GM21381 (cell line): ENCODE measurements at regions not wholly inside any gene's neighbourhood (a gene's known extent, or its start where the extent isn't known, plus 50 kb on each side); places are given as distances from the start of the nearest gene placed in this dataset.

Experiments used
- ATAC-seq: cut with Tn5 transposase; IDR thresholded peaks from one replicate; pipeline ENCODE4 v1.9.1; 2021; ENCODE audit warnings: mild to moderate bottlenecking, moderate library complexity; ENCODE audit not compliant: unreplicated experiment

- no peak for ATAC-seq
Observed at GRCh38 chr20:53838311-53838868, 232.0 kb downstream of the BCAS1 start.

DNA sequence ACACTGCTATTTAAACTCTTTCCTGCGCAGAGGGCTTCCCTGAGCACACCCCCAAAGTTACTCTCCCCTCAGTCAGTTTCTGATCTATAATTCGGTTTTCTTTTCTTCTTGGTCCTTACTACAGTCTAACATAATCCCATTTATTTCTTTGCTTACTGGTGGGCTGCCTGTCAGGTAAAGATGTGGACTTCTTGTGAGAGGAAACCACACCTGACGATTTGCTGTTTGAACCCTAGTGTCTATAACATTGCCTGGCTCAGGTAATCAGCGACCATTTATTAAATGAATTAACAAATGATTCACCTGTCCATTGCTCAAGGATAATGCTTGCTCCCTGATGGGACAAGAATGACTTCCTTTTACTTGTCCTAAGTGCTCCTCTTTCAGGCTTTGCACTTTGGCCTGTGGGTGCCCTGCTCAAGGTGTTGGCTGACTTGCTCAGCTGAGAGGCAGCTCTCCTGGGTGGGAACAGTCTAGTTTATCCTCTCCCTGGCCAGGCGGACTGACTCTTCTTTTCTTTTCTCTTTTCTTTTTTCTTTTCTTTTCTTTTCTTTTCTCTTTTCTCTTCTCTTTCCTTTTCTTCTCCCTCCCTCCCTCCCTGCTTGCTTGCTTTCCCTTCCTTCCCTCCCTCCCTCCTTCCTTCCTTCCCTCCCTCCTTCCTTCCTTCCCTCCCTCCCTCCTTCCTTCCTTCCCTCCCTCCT lies 233.1 kb downstream of the BCAS1 start:
- ATAC-seq, result no peak

- ATAC-seq, result no peak
Observed at GRCh38 chr20:53834749-53835148, 235.6 kb downstream of the BCAS1 start.

GRCh38 chr20:53834062-53834442 lies 236.3 kb downstream of the BCAS1 start:
- ATAC-seq, result no peak

DNA sequence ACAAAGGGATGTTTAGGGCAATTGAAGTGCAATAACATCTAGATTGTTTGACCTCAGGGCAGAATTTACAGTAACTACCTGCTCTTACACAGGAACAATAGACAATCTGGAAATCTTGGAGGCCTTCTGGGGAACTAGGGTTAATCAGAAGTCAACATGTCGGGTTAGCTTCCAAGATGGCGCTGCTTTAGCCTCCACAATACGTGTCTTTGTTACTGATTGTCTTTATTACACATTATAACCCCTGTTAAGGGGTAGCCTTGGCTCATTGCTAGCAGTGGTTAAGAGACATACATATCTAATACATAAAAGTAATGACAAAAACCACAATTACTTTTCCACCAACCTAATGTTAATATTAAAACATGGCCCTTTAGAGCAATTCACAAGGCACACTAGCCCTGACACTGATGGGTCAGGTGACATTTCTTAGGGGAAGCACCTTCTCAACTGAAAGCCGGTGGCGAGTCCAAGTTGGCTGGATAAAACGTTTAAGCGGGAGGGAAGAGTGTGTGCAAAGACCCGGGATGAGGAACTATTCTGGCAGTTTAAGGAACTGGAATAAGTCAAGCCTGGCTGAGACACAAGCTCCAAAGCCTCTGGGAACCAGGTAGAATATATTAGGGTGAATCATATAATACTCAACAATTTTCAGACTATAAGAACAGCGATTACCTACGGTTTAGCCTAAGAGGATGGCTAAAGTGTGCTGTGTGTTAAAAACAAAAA lies 236.9 kb downstream of the BCAS1 start:
- ATAC-seq, result no peak

GRCh38 chr20:53832499-53832898 lies 237.9 kb downstream of the BCAS1 start:
- ATAC-seq, result no peak

- ATAC-seq, result no peak
Observed at GRCh38 chr20:53831812-53832211, 238.2 kb upstream of the ZNF217 start.

DNA sequence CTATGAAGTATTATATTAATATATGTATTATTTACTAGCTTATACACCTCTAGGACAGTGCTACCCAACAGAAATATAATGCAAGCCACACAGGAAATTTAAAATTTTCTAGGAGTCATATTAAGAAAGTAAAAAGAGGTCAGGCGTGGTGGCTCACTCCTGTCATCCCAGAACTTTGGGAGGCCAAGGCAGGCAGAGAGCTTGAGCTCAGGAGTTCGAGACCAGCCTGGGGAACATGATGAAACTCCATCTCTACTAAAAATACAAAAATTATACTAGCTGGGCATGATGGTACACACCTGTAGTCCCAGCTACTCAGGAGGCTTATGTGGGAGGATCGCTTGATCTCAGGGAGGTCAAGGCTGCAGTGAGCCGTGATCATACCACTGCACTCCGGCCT lies 237.6 kb upstream of the ZNF217 start:
- ATAC-seq, result no peak

DNA sequence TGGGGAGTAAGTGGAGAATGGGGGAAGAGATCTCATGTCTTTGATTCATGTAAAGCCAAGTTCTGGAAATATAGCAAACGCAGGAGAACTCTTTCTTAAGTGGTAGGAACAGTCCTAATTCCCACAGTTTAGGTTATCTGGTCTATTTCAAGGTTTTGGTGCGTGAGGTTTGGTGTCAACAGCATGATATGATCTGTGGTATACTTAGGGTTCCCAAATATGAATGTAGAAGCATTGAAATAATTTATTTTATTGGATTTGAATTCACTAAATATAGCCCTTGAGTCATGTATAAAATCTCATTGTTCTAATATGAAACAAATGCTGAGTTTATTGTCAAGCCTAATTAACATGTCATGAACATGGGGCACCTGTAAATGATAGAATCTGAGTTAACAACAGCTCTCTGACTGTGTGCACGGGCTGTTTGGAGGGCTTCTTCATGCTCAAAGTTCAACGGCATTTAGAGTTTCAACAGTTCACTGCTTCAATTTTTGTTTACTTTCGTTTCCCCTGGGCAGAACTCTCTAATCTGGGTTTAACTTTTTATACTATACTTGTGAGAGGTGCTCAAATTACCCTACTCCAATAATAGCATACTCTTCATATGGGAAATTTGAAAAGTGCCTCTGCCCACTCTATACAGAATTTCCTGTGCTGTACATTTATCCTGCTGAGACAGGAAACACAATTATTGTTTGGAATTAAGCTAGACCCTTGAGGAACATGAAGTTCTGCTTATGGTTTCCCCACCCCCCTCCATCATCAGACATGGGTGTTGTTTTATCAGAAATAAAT lies 236.3 kb upstream of the ZNF217 start:
- ATAC-seq, result peak; percentile 38

- ATAC-seq, result no peak
Observed at GRCh38 chr20:53829255-53829723, 235.7 kb upstream of the ZNF217 start.

- ATAC-seq, result no peak
Observed at GRCh38 chr20:53828682-53829254, 235.1 kb upstream of the ZNF217 start.

DNA sequence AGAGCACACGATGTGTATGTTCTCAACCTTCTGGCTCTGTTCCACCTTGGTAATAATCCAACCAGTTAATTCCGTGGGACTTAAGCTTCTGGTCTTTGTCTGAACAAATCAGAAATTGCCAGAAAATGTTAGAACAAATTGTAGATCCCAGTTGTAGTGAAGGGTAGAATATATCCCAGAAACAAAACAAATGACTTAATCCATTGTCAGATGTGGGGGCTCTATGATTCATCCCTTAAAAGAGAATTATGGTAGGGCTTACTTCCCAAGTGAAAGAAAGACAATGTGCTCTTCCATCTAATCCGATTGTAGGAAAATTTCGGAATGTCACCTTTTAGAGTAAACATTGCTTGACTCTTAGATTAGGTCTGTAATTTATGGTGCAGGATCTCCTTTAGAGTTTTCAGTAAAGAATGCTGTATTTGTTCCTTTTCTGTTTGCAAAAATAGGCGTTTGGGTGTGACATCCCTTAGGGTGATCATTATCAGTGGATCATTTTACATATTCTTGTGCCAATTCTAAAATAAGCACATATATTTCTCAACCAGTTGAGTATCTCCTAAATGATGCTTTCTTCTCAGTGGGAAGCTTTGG lies 234.5 kb upstream of the ZNF217 start:
- no peak for ATAC-seq

DNA sequence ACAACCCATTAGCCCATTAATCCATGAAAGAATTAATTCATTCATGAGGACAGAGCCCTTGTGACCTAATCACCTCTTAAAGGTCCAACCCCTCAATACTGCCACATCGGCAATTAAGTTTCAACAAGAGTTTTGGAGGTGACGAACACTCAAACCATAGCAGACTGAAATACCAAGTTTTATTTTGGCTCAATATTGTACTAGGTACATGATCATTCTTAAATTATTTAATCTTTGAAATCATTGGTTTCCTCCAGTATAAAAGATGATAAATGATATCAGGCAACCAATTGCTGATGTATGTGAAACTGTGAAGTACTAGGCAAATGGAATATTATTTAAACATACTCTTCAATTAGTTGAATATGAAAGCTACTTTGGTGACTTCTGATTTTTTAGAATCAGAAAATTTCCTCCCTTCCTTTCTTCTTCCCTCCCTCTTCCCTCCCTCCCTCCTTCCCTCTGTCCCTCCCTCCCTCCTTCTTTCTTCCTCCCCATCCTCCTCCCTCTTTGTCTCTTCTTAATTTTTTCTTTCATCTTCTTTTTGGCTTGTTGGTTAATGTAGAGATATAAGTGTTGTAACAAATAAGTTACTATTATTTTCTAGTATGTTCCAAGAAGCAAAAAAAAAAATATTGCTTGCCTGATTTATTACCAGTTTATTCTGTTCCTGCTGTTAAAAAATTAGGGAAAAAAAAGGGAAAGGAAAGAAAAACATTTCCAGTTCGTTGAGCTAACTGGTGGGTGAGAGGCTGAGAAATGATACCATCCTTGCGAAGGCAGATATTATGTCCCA lies 233.9 kb upstream of the ZNF217 start:
- no peak for ATAC-seq

GRCh38 chr20:53826597-53827291 lies 233.1 kb upstream of the ZNF217 start:
- peak; percentile 66 for ATAC-seq

DNA sequence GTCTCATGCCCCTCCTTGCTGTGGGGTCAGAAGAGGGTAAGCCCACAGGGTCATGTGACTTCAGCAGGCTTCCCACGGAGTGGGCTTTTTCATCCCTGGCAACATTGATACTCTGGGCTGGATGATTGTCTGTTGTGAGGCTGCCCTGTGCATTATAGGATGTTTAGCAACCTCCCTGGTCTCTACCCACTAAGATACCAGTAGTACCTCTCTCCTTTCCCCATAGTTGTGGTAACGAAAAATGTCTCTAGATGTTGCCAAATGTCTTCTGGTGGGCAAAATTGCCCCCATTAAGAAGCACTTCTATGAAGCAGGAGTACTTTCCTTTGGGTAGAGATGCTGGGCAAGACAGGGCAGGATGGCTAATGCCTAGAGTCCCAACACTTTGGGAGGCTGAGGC lies 232.5 kb upstream of the ZNF217 start:
- no peak for ATAC-seq

DNA sequence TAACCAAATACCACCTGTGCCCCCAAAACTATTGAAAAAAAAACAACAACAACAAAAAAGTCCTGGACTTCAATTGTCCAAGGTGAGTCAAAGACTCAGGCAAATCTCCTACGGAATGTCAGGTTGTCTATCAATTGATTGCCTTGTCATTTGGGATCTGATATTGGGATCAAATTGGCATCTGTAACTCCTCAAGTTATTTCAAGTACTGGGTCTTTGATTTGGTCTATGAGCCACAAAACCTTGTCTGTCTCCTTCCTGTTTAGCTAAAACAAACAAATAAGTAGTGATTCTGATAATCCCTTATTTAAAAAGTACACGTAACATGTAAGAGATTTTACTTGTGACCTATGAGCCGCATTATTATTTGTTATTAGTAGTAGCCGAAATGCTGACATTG lies 231.6 kb upstream of the ZNF217 start:
- no peak for ATAC-seq

DNA sequence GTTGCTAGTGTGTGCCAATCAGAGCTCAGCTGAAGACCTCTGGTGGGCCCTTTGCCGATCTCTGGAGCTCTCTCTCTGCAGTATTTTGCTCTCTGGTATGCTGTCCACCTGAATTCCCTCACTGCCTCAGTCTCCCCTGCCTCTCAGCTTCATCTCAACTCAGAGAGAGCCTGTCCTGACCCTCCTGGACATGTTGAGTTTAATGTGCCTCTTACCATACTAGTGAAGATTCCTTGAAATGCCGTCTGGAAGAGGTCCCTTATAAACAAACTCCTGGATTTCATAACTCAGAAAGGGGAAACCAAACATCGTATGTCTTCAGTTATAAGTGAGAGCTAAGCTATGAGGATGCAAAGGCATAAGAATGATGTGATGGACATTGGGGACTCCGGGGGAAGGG lies 231.1 kb upstream of the ZNF217 start:
- ATAC-seq, result no peak

DNA sequence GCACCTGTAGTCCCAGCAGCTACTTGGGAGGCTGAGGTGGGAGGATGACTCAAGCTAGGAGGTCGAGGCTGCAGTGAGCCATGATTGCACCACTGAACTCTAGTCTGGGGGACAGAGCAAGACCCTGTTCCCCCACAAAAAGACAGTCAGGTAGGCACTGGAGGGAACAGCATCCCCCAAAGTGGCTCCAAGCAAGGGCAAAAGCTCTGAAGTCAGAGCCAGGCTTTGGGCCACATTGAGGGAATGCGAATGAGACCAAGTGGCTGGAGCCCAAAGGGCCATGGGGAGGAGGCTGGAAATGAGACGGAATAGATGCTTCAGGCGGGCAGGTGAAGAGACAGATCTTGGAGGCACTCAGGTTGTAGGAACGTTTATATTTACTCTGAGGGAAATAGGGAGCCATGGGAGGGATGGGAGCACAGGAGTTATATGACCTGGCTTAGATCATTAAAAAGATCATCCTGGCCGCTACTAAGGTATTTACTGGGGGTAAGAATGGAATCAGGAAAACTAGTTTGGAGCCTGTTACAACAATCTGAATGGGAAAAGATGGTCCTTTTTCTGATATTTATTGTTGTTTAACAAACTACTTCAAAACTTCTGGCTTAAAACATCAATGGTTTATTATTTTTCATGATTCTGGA lies 229.6 kb upstream of the ZNF217 start:
- no peak for ATAC-seq

DNA sequence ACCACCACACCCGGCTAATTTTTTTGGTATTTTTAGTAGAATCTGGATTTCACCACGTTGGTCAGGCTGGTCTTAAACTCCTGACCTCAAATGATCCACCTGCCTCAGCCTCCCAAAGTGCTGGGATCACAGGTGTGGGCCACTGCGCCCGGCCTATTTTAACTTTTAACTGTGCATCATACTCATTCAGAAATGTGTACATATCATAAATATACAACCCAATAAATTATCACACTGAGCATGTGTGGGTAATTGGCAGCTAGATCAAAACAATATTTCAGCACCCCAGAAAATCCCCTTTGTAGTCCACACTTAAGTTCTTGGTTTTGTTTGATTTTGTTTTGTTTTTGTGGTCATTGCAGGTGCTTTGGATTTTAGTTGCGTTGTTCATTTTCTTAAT lies 228.9 kb upstream of the ZNF217 start:
- no peak for ATAC-seq
